ENCODE measurements at regions not wholly inside any gene's neighbourhood (a gene's known extent, or its start where the extent isn't known, plus 50 kb on each side); places are given as distances from the start of the nearest gene placed in this dataset.
"Not testable (repeated sequence)": the region's sequence is repeated elsewhere in the genome, so short reads cannot be mapped to it uniquely, and the experiment has no call there.

DNA sequence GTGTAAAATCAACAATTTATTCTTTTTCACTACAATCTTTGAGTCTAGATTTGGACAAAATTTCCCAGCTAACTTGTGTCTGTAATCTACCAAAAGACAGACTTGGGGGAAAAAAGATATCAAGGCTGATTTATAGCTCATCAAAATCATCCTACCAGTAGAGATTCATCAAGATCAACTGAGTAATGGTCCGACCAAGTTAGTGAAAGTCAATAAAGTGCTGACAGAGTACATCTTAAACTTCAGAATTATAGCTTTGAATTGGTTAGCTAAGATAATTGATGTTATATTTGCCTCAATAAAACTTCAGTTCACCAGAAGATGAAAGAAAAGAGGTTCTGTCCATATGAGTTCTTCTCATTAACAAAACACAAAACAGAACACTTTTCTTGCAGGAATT, 207.1 kb upstream of the KYNU start:
- Mint-ChIP-seq H3K4me3 (no peak overlapping the region), H3K4me1 (no peaks in the 10 kb centered on the region), H3K27me3 (no peaks in the 10 kb centered on the region), H3K9me3 (no peaks in the 10 kb centered on the region), H3K27ac (no peak overlapping the region), H3K36me3 (no peaks in the 10 kb centered on the region)
- ATAC-seq = no peak

DNA sequence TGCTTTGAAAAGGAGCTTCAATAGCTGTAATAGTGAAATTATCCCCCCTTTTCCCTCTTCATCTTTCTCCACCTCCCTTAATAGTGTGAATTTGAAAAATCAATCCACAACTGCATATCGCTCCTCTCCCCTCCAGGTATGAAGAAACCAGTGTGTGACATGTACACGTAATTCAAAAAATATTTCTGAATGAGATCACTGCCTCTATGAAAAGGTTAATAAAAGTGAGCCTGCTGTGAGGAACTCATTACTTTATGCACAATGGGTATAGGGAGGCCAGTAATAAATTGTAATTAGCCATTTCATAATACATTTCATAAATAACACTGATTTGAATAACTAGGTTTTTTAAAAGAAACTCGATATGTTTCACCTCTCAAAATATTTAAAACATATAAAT, 209.0 kb upstream of the KYNU start:
- ATAC-seq = no peak
- no peaks in the 10 kb centered on the region for H3K36me3 Mint-ChIP-seq
- no peaks in the 10 kb centered on the region for H3K27me3 Mint-ChIP-seq
- no peak overlapping the region for H3K27ac Mint-ChIP-seq
- H3K4me1 Mint-ChIP-seq = no peaks in the 10 kb centered on the region
- H3K4me3 Mint-ChIP-seq = no peak overlapping the region
- H3K9me3 Mint-ChIP-seq = no peaks in the 10 kb centered on the region

DNA sequence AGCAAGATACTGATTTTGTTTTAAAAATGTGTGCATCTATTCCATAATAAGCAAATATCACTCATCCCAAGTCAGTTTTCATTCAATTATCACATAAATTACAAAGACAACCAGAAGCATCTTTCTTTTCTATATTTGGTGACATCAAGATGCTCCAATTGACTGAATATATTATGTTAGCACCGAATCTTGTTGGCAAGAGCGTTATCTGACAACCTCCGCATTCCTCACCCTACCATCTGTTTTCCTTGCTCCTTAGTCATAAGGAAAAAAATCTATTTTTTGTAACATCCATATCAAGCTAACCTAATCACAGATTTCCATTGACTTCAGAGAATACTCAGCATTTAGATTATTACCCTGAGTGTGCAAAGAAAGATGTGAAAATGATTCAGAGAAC, 212.2 kb upstream of the KYNU start:
- H3K27me3 Mint-ChIP-seq = peaks cover 2% of the 10 kb centered on the region
- ATAC-seq = no peak
- no peaks in the 10 kb centered on the region for H3K9me3 Mint-ChIP-seq
- H3K27ac Mint-ChIP-seq = no peak overlapping the region
- no peaks in the 10 kb centered on the region for H3K36me3 Mint-ChIP-seq
- H3K4me1 Mint-ChIP-seq = no peaks in the 10 kb centered on the region
- no peak overlapping the region for H3K4me3 Mint-ChIP-seq

DNA sequence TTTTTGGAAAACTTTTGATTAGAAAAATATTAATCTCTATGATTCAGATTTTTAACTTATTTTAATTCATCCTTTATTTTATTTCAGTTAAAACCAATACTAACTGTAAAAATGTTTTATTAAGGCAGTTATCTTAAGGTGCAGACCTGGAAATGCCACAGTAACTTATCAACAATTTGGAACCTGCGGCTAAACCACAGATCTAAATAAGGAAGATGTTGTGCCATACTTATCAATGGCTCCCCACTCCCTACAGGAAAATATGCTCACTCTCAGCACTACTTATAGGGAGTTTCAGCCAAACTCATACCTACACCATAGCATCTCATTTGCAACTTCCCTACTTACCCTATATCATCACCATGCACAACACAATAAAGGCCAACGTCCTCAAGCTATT, 226.9 kb upstream of the KYNU start:
- ATAC-seq = no peak
- H3K27ac Mint-ChIP-seq = no peak overlapping the region
- no peaks in the 10 kb centered on the region for H3K4me1 Mint-ChIP-seq
- no peaks in the 10 kb centered on the region for H3K27me3 Mint-ChIP-seq
- H3K4me3 Mint-ChIP-seq = no peak overlapping the region
- peaks cover 2% of the 10 kb centered on the region for H3K9me3 Mint-ChIP-seq
- no peaks in the 10 kb centered on the region for H3K36me3 Mint-ChIP-seq

DNA sequence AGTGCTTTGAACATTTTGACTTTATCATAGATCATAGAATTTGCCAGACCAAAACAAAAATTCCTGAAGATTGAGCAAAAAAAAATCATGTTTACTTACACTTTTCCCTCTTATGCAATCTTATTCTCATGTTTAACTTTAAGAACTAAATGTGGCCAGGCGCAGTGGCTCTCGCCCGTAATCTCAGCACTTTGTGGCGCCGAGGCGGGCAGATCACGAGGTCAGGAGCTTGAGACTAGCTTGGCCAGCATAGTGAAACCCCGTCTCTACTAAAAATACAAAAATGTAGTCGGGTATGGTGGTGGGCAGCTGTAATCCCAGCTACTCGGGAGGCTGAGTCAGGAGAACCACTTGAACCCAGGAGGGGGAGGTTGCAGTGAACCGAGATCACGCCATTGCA, 227.9 kb upstream of the KYNU start:
- Mint-ChIP-seq H3K36me3 (no peaks in the 10 kb centered on the region), H3K27ac (no peak overlapping the region), H3K4me1 (no peaks in the 10 kb centered on the region), H3K9me3 (peaks cover 2% of the 10 kb centered on the region), H3K27me3 (no peaks in the 10 kb centered on the region), H3K4me3 (no peak overlapping the region)
- no peak for ATAC-seq

DNA sequence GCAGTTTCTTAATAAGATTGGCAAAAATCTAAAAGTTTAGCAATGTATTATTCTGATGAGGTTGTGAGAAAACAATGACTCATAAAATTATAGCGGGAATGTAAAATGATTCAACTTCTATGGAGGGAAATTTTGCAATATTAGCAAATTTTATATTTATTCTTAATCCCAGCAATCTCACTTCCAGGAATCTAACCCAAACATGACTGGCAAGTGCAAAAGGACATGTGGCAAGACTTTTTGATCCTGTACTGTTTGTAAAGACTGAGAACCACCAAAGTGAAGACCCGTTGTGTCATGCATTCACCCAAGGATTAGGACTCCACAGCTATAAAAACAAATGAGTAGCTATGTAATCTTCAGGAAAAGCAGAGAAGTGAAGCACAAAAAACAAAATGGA, 234.8 kb upstream of the KYNU start:
- ATAC-seq = no peak
- no peak overlapping the region for H3K4me3 Mint-ChIP-seq

DNA sequence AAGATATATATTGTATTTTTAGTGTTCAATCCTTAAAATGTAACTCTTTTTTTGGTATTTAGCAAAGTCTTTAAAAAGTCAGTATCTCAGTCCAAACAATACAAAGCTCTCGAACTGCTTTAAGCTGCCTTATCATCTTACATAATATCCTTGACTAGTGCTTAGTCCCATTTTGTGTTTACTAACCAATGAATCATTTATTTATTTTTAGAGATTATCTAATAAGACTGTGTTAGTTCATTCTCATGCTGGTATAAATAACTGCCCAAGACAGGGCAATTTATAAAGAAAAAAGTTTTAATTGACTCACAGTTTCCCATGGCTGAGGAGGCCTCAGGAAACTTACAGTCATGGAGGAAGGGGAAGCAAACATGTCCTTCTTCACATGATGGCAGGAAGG, 248.3 kb upstream of the KYNU start:
- ATAC-seq = no peak
- Mint-ChIP-seq H3K27me3 (no peaks in the 10 kb centered on the region), H3K4me3 (no peak overlapping the region), H3K4me1 (no peaks in the 10 kb centered on the region), H3K9me3 (peaks cover 4% of the 10 kb centered on the region), H3K36me3 (no peaks in the 10 kb centered on the region), H3K27ac (no peak overlapping the region)

More for the DNA sequence above, 234.8 kb upstream of the KYNU start:
- Mint-ChIP-seq H3K27ac (no peak overlapping the region), H3K4me1 (no peaks in the 10 kb centered on the region), H3K9me3 (peaks cover 7% of the 10 kb centered on the region), H3K27me3 (no peaks in the 10 kb centered on the region), H3K36me3 (no peaks in the 10 kb centered on the region)

DNA sequence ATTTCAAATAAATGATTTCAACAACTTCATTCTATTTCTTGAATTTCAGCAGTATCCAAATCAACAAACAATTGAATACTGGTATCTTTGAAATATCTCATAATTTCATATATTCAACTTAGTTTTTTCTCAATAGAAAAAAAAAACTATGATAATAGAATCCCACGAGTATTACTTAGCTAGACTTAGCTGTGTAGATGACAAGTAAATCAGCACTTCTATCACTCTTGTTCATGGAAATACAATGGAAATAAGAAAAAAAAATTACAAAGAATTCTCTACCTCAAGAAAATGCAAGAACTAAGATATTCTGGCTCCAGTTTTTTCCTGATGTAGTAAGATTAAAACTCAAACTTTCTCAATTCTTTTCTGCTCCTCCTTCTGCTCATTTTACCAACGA, 256.2 kb upstream of the KYNU start:
- Mint-ChIP-seq H3K4me3 (no peak overlapping the region), H3K27ac (no peak overlapping the region), H3K36me3 (no peaks in the 10 kb centered on the region), H3K4me1 (no peaks in the 10 kb centered on the region), H3K9me3 (no peaks in the 10 kb centered on the region), H3K27me3 (peaks cover 11% of the 10 kb centered on the region)
- no peak for ATAC-seq

DNA sequence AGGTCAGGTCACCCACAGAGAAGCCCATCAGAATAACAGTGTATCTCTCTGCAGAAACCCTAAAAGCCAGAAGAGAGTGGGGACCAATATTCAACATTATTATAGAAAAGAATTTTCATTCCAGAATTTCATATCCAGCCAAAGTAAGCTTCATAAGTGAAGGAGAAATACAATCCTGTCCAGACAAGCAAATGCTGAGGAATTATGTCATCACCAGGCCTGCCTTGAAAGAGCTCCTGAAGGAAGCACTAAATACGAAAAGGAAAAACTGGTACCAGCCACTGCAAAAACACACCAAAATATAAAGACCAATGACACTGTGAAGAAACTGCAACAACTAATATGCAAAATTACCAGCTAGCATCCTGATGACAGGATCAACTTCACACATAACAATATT, 260.0 kb upstream of the KYNU start:
- Mint-ChIP-seq H3K9me3 (no peaks in the 10 kb centered on the region), H3K27ac (no peak overlapping the region), H3K36me3 (no peaks in the 10 kb centered on the region), H3K4me1 (no peaks in the 10 kb centered on the region), H3K27me3 (peaks cover 18% of the 10 kb centered on the region), H3K4me3 (no peak overlapping the region)
- no peak for ATAC-seq

DNA sequence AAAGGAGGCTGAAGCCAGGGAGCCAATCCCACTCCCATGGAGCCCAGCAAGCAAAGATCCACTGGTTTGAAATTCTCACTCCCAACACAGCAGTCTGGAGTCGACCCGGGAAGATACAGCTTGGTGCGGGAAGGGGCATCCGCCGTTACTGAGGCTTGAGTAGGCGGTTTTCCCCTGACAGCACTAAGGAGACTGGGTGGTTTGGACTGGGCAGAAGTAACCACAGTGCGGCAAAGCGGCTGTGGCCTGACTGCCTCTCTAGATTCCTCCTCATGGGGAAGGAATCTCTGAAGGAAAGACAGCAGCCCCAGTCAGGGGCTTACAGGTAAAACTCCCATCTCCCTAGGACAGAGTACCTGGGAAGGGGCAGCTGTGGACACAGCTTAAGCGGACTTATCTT, 261.6 kb upstream of the KYNU start:
- H3K9me3 Mint-ChIP-seq = no peaks in the 10 kb centered on the region
- H3K27me3 Mint-ChIP-seq = peaks cover 18% of the 10 kb centered on the region
- H3K36me3 Mint-ChIP-seq = no peaks in the 10 kb centered on the region
- no peak for ATAC-seq
- H3K27ac Mint-ChIP-seq = no peak overlapping the region
- H3K4me1 Mint-ChIP-seq = no peaks in the 10 kb centered on the region
- H3K4me3 Mint-ChIP-seq = no peak overlapping the region

DNA sequence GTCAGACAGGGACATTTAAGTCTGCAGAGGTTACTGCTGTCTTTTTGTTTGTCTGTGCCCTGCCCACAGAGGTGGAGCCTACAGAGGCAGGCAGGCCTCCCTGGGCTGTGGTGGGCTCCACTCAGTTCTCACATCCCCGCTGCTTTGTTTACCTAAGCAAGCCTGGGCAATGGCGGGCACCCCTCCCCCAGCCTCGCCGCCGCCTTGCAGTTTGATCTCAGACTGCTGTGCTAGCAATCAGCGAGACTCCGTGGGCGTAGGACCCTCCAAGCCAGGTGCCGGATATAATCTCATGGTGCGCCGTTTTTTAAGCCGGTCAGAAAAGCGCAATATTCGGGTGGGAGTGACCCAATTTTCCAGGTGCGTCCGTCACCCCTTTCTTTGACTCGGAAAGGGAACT, 264.3 kb upstream of the KYNU start:
- not testable (repeated sequence) for H3K4me1 Mint-ChIP-seq, H3K27ac Mint-ChIP-seq, H3K36me3 Mint-ChIP-seq, ATAC-seq, H3K4me3 Mint-ChIP-seq, H3K9me3 Mint-ChIP-seq
- peaks cover 18% of the 10 kb centered on the region for H3K27me3 Mint-ChIP-seq

DNA sequence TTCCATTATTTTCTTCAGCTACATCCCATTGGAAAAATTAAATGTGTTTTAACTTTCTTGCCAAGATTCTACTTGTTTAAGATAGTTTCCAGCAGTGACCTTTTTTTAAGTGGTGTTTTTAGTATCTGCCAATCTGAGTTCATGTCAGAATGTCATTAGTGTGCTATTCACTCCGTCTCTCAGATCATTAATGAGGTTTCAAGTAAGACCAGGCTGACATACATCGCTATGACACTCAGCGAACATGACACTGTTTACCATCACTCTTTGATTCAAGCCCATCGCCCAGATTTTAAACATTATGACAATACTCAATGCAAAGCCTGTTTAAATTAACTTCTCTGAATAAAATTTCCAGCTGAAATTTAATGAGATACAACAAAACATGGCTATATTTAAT, 272.0 kb upstream of the KYNU start:
- H3K4me1 Mint-ChIP-seq = no peaks in the 10 kb centered on the region
- no peaks in the 10 kb centered on the region for H3K36me3 Mint-ChIP-seq
- no peak for ATAC-seq
- no peaks in the 10 kb centered on the region for H3K9me3 Mint-ChIP-seq
- no peak overlapping the region for H3K27ac Mint-ChIP-seq
- no peak overlapping the region for H3K4me3 Mint-ChIP-seq
- no peaks in the 10 kb centered on the region for H3K27me3 Mint-ChIP-seq

DNA sequence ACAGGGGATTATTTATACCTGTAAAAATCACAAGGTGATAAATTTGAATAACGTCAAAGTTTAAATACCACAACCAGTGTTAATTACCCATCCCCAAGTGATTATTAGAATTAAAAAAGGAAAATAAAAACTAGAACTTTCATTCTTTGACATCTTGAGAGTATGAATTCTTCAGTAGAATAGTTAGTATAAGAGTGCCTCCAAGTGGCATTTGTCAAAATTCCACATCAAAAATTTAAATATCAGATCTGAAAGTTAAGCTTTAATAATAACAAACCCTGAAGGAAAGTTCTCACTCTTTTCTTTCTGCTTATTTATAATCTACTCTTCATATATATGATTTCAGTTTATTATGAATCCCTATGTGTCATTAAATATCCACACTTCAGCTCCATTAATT, 273.7 kb upstream of the KYNU start:
- no peaks in the 10 kb centered on the region for H3K4me1 Mint-ChIP-seq
- no peak overlapping the region for H3K4me3 Mint-ChIP-seq
- H3K36me3 Mint-ChIP-seq = no peaks in the 10 kb centered on the region
- H3K27ac Mint-ChIP-seq = no peak overlapping the region
- no peak for ATAC-seq
- no peaks in the 10 kb centered on the region for H3K9me3 Mint-ChIP-seq
- no peaks in the 10 kb centered on the region for H3K27me3 Mint-ChIP-seq

DNA sequence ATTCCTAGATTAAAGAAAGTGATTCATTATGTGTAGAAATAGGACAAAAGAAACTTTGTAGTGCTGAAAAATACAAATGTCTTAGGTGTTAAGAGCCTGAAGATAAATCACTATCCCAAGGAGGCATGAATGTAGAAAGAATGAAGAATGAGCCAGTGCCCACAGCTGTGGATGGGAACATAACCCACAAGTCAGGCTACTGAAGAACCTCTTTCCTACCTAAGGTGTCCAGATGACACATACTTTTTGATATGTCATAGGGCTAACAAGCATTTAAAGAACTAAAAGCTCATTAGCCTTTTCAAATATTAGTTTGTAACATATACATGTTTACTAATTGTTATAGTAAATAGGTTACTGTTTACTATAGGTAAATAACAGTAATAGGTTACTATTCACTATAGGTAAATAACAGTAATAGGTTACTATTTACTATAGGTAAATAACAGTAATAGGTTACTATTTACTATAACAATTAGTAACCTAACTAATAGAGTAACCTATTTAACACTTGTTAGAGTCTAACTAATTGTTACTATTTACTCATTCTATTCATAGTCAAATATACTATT, 275.0 kb upstream of the KYNU start:
- no peaks in the 10 kb centered on the region for H3K36me3 Mint-ChIP-seq
- no peaks in the 10 kb centered on the region for H3K4me1 Mint-ChIP-seq
- no peak overlapping the region for H3K4me3 Mint-ChIP-seq
- H3K27me3 Mint-ChIP-seq = no peaks in the 10 kb centered on the region
- no peak overlapping the region for H3K27ac Mint-ChIP-seq
- no peak for ATAC-seq
- no peaks in the 10 kb centered on the region for H3K9me3 Mint-ChIP-seq

DNA sequence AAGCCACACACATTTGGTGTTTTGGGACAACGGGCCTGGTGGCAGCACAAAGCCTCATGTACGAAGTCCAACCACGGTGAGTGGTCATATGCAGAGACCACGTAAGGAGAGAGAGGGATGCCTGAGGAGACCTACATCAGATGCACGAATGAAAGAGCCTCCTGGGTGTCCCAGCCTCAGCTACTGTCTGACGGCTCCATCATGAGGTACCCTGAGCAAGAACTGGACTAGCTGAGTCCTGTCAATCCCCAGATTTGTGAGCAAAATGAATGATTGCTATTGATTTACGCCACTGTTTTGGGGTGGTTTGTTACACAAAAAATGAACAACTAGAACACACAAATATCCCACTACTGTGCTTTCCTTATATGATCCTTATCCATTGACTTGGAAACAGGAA, 275.7 kb upstream of the KYNU start:
- ATAC-seq = no peak
- no peaks in the 10 kb centered on the region for H3K36me3 Mint-ChIP-seq
- H3K4me3 Mint-ChIP-seq = no peak overlapping the region
- no peaks in the 10 kb centered on the region for H3K4me1 Mint-ChIP-seq
- no peak overlapping the region for H3K27ac Mint-ChIP-seq
- no peaks in the 10 kb centered on the region for H3K9me3 Mint-ChIP-seq
- H3K27me3 Mint-ChIP-seq = no peaks in the 10 kb centered on the region

DNA sequence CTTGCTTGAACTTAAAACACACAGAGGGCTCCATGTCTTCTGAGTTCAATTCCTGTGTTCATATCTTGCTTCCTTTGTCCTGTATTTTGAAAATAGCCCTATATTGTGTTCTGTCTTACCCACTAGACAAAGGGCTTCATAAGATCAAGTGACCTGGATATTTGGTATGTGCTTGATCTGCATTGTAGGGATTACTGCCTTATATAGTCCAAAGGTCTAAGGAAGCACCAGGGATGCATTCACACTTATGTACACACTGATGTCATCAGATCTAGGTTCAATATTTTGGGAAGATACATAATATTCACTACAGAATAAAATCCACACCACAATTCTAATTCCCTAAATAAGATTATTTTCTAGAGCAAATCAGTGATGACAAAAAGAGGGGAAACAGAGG, 278.0 kb upstream of the KYNU start:
- no peaks in the 10 kb centered on the region for H3K36me3 Mint-ChIP-seq
- no peak overlapping the region for H3K4me3 Mint-ChIP-seq
- no peak overlapping the region for H3K27ac Mint-ChIP-seq
- no peak for ATAC-seq
- H3K4me1 Mint-ChIP-seq = no peaks in the 10 kb centered on the region
- H3K27me3 Mint-ChIP-seq = no peaks in the 10 kb centered on the region
- H3K9me3 Mint-ChIP-seq = no peaks in the 10 kb centered on the region

DNA sequence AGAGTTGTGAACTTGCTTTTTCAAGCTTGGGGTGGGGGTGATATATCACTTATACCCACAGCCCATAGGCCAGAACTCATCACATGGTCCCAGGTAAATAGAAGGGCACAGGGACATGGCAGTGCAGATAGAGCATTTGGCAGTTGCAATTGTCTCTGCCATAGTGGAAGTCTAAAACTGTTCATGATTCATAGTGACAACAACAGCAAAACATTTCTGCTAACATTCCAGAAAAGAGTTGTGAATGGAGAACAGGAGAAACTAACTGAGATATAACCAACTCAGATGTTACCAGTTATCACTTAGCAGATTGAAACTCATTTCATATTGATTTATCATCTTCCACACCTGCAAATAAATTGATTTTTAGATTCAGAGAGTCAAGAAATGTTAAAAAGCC, 278.6 kb upstream of the KYNU start:
- Mint-ChIP-seq H3K4me3 (no peak overlapping the region), H3K27ac (no peak overlapping the region), H3K36me3 (no peaks in the 10 kb centered on the region), H3K9me3 (no peaks in the 10 kb centered on the region), H3K27me3 (no peaks in the 10 kb centered on the region), H3K4me1 (no peaks in the 10 kb centered on the region)
- ATAC-seq = no peak

Data from stimulated activated memory B cell treated with anti-CD40 and anti-IgM and Interleukin-4, amounts not matched to agents 10 μg/mL and 1 μg/mL and 100 μg/mL, for 72 hours (primary cell).